Activated CD4-positive, alpha-beta memory T cell treated with anti-CD3 and anti-CD28 coated beads for 36 hours (primary cell): ENCODE measurements at regions not wholly inside any gene's neighbourhood (a gene's known extent, or its start where the extent isn't known, plus 50 kb on each side); places are given as distances from the start of the nearest gene placed in this dataset.

Experiments used
- CTCF ChIA-PET: fragments of 350-600 bp; sonication (Branson Sonifier 250); formaldehyde crosslinking; loops from one replicate; lab custom pipeline; 2021; ENCODE audit warnings: antibody characterized with exemption, inconsistent platforms; lab: Charles Lee
- POLR2A ChIA-PET: fragments of 350-600 bp; sonication (Branson Sonifier 250); formaldehyde crosslinking; loops from one replicate; lab custom pipeline; 2021; ENCODE audit warnings: antibody characterized with exemption; lab: Charles Lee
- DNase-seq: peaks from one replicate; pipeline ENCODE4 v3.0.0-alpha.2; 2020
- H3K27ac Mint-ChIP-seq: one replicate; pipeline ENCODE4 v1.8.0; 2021; ENCODE audit warnings: mixed read lengths
- H3K27me3 Mint-ChIP-seq: one replicate; pipeline ENCODE4 v1.8.0; 2021; ENCODE audit warnings: mixed read lengths
- H3K36me3 Mint-ChIP-seq: one replicate; pipeline ENCODE4 v1.8.0; 2021; ENCODE audit warnings: mixed read lengths
- H3K4me1 Mint-ChIP-seq: one replicate; pipeline ENCODE4 v1.8.0; 2021; ENCODE audit warnings: low read depth, mixed read lengths
- H3K4me3 Mint-ChIP-seq: one replicate; pipeline ENCODE4 v1.8.0; 2021; ENCODE audit warnings: mild to moderate bottlenecking, mixed read lengths
- H3K9me3 Mint-ChIP-seq: one replicate; pipeline ENCODE4 v1.8.0; 2021; ENCODE audit warnings: mixed read lengths
- intact Hi-C: fragments of 100-400 bp; cut with micrococcal nuclease; formaldehyde crosslinking; loops from one replicate; pipeline ENCODE4 v1.15.1; 2023

DNA sequence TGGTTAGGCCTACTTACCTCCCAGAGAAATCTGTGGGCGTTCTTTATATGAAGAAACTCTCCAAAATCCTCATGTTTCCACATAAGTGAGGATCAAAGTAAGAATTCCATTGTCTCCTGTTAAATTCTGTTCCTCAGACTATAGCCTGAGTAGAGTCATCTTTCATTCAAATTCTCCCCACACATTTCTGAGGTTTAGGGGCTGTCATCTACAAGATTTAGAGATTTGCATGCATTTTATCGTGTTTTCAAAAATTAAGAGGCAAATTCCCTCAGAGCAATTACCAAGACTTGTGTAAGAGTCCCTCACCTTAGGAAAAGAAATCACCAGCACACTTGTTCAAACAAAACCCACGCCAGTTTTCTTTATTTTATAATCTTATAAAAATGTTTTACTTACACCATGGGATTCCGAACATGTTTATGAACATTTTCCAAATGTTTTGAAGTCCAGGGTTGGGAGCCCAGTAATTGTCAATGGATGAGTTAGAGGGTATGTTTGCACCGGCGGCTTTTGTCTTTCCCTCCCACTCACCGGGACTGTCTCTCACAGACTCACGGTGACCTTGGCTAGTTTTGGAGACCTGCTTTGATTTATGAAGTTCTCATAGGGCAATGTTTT, 367.6 kb downstream of the ENC1 start:
- H3K27ac Mint-ChIP-seq: no peak overlapping the region
- CTCF ChIA-PET: no interaction called here
- H3K9me3 Mint-ChIP-seq: no peaks in the 10 kb centered on the region
- intact Hi-C loops: no loop called here
- DNase-seq: no peak
- H3K4me1 Mint-ChIP-seq: no peaks in the 10 kb centered on the region
- POLR2A ChIA-PET: no interaction called here
- peaks cover 5% of the 10 kb centered on the region for H3K27me3 Mint-ChIP-seq
- no peak overlapping the region for H3K4me3 Mint-ChIP-seq
- H3K36me3 Mint-ChIP-seq: no peaks in the 10 kb centered on the region

DNA sequence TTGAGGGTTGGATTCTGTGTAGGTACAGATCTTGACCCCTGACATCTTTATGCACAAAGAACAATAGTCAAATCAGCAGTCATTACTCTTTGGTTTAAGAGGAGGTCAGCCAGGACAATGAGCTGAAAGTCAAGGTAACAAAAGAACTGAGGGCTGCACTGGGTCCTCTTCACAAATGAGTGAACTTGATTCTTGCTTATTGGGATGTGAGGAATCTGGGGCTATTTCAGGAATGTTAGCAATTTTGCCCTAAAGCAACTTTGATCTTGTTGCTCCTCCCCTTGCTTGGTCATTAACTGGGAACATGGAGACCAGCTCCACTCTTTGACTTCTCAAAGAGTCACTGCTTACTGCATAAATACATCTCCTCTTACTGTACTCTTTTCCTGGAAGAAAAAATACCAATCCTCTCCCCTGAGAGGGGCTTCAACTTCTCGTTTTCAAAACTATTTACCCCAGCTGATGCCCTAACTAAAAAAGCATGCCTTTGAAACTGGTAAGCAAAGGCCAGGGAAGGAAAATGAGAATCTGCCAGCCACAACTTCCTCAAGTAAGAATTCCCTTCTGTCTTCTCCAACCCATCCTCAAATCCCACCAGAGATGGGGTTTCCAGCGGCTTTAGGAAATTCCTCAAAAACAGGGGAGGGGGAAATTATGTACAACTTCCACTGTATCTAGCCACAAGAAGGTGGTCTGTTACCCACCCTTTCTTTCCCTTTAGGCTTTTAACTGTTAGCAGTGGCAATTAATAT, 368.3 kb downstream of the ENC1 start:
- Mint-ChIP-seq H3K4me3 (no peak overlapping the region), H3K27ac (no peak overlapping the region), H3K4me1 (no peaks in the 10 kb centered on the region), H3K36me3 (no peaks in the 10 kb centered on the region), H3K9me3 (no peaks in the 10 kb centered on the region), H3K27me3 (peaks cover 5% of the 10 kb centered on the region)
- DNase-seq: no peak
- CTCF ChIA-PET: no interaction called here
- POLR2A ChIA-PET: no interaction called here
- intact Hi-C loops: no loop called here

DNA sequence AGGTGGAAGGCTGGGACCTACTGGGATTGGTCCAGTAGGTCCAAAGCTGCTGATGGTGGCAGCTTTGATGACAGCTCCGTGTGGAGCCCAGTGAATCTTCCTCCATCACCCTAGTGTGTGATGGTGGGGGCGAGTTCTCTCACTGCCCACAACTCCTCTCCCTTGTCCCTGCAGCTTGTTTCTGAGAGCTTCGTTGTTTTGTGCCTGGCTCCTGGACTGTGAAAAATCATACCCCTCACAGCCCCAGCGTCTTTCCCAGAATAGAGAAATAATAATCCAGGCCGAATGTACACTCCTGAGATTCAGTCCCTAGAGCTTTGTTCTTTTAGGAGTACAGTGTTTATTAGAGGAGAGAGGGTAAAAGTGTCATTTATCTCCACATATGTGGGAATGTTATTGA, 372.2 kb downstream of the ENC1 start:
- no peak overlapping the region for H3K4me3 Mint-ChIP-seq
- H3K4me1 Mint-ChIP-seq: no peaks in the 10 kb centered on the region
- ChIA-PET POLR2A (no interaction called here), CTCF (no interaction called here)
- DNase-seq: no peak
- H3K9me3 Mint-ChIP-seq: no peaks in the 10 kb centered on the region
- H3K27me3 Mint-ChIP-seq: no peaks in the 10 kb centered on the region
- H3K36me3 Mint-ChIP-seq: no peaks in the 10 kb centered on the region
- intact Hi-C loops: no loop called here
- H3K27ac Mint-ChIP-seq: no peak overlapping the region

DNA sequence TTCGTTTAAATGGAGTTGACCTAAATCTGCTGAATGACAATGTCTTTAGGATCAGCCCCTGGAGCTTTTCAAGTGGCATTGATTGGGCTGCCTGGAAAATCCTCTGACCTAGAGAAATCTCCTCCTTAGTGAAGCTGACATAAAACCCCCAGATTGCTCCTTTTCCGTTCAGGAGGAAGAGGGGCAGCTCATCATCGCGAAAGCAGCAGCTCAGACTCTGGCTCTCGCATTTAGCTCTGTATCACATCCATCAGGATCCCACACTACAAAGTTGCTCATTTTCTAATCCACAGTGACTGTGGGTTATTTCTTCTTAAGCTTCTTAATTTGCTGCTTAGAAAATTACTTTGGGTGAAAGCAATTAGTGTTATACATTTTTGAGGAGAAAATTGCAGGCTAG, 373.7 kb downstream of the ENC1 start:
- DNase-seq: no peak
- H3K27me3 Mint-ChIP-seq: no peaks in the 10 kb centered on the region
- no peak overlapping the region for H3K27ac Mint-ChIP-seq
- H3K4me3 Mint-ChIP-seq: no peak overlapping the region
- no peaks in the 10 kb centered on the region for H3K9me3 Mint-ChIP-seq
- no peaks in the 10 kb centered on the region for H3K4me1 Mint-ChIP-seq
- ChIA-PET POLR2A (no interaction called here), CTCF (no interaction called here)
- no peaks in the 10 kb centered on the region for H3K36me3 Mint-ChIP-seq
- intact Hi-C loops: no loop called here

DNA sequence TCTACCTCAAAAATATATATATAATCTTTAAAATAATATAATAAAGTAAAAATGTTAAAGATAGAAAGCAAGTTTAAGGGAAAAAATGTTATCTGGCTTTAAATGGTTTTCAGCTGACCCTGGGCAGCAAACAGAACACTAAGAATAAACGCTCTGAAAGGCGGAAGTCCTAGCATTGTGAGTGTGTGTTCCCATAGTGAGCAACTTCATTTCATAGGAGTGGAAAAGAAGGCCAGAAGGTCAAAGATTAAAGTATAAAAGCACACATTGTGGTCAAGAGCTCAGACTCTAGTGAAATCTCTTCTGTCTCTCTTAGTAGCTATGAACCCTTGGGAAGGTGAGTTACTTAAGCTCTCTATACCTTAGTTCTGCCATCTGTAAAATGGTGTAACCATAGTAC, 374.4 kb downstream of the ENC1 start:
- DNase-seq: no peak
- H3K4me3 Mint-ChIP-seq: no peak overlapping the region
- intact Hi-C loops: no loop called here
- no peaks in the 10 kb centered on the region for H3K9me3 Mint-ChIP-seq
- H3K27me3 Mint-ChIP-seq: no peaks in the 10 kb centered on the region
- ChIA-PET POLR2A (no interaction called here), CTCF (no interaction called here)
- no peak overlapping the region for H3K27ac Mint-ChIP-seq
- no peaks in the 10 kb centered on the region for H3K4me1 Mint-ChIP-seq
- H3K36me3 Mint-ChIP-seq: no peaks in the 10 kb centered on the region

DNA sequence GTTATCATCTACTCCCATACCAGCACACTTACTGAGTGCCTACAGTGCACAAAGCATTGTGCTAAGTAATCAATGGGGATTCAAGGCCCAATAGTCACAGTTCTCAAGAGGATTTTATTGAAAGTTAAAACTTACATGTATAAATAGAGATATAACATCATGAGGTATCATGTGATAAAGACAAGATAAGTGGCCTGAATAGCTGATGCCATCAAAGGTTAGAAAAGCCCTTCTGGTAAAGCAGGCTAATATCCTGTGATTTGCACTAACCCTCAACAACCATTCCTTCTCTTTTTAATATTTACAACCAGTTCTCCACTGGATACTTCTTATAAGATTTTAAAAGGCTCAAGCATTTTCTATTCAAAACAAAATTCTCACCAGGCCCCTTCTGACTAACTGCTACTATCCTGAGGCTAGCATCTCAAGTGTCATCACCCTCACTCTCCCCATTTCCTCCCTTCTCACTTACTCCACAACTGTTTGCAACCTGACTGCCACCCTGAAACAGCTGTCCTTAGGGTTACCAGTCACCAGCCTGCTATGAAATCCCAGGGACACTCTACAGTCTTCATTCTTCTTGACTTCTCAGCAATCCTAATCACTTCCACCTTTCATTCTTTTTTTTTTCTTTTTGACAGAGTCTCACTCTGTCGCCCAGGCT, 377.9 kb downstream of the ENC1 start:
- H3K27ac Mint-ChIP-seq: no peak overlapping the region
- no peaks in the 10 kb centered on the region for H3K27me3 Mint-ChIP-seq
- H3K36me3 Mint-ChIP-seq: no peaks in the 10 kb centered on the region
- DNase-seq: no peak
- no peaks in the 10 kb centered on the region for H3K9me3 Mint-ChIP-seq
- intact Hi-C loops: no loop called here
- H3K4me3 Mint-ChIP-seq: no peak overlapping the region
- no peaks in the 10 kb centered on the region for H3K4me1 Mint-ChIP-seq
- CTCF ChIA-PET: no interaction called here
- POLR2A ChIA-PET: interaction anchor here (0.7 kb wide), 1 partner anchor 242 kb away, joined by 6 read pairs; no protein-coding TSS in a partner anchor

DNA sequence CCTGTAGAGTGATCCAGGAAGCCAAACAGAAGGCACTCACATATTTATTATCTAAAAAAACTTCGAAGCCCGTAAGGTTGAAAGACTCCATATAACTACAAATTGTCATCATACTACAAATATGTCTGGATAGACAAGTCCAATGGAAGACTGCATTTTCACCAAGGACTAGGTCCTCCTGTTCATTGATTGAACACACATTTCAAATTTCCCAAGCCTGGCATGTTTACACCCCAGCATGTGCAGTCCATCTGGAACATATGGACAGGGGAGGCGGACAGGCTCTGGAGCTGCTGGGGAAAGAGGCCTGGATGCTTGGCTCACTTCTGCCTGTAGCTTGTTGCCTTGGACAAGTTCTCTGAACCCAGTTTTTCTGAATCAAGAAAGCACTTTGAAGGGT, 378.7 kb downstream of the ENC1 start:
- intact Hi-C loops: no loop called here
- Mint-ChIP-seq H3K4me1 (no peaks in the 10 kb centered on the region), H3K36me3 (no peaks in the 10 kb centered on the region), H3K9me3 (no peaks in the 10 kb centered on the region), H3K27ac (no peak overlapping the region), H3K4me3 (no peak overlapping the region), H3K27me3 (peaks cover 4% of the 10 kb centered on the region)
- no peak for DNase-seq
- CTCF ChIA-PET: no interaction called here
- POLR2A ChIA-PET: no interaction called here

DNA sequence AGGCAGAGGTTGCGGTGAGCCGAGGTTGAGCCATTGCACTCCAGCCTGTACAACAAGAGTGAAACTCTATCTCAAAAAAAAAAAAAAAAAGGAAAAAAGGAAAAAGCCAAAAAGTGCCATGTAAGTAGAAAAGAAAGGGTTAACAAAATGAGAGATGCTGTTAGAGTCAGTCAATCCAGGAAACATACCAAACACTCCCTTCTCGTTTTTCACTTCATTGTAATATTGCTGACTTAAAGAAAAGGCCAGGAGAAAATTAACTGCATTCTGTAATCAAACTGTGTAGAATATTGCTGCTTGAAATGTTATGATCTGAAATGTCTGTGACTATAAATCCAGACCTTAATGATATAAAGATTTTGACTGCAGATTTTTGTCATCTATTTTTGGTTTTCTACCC, 379.1 kb downstream of the ENC1 start:
- CTCF ChIA-PET: no interaction called here
- H3K9me3 Mint-ChIP-seq: no peaks in the 10 kb centered on the region
- DNase-seq: no peak
- intact Hi-C loops: no loop called here
- H3K27me3 Mint-ChIP-seq: peaks cover 4% of the 10 kb centered on the region
- H3K4me1 Mint-ChIP-seq: no peaks in the 10 kb centered on the region
- H3K27ac Mint-ChIP-seq: no peak overlapping the region
- POLR2A ChIA-PET: no interaction called here
- no peak overlapping the region for H3K4me3 Mint-ChIP-seq
- no peaks in the 10 kb centered on the region for H3K36me3 Mint-ChIP-seq

DNA sequence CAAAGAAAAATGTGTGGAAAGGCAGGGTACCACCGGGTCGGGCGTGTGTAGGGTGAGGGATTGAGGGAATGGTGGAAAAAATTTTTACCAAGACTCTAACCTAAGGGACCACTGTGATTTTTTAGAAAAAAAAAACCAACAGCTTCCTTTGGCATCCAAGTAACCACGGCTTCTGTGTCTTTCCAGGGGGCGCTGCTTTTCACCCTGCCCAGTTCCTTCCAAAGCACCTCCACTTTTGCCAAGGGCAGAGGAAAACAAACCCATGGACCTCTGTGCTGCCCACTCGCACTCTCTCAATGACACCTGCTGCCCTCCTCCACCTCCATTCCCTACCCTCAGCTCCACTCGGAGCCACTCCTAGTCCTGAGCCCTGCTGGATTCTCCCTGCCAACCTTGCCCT, 381.0 kb downstream of the ENC1 start:
- Mint-ChIP-seq H3K27ac (no peak overlapping the region), H3K36me3 (no peaks in the 10 kb centered on the region), H3K4me1 (no peaks in the 10 kb centered on the region), H3K9me3 (no peaks in the 10 kb centered on the region), H3K4me3 (no peak overlapping the region), H3K27me3 (peaks cover 6% of the 10 kb centered on the region)
- ChIA-PET CTCF (no interaction called here), POLR2A (no interaction called here)
- no peak for DNase-seq
- intact Hi-C loops: no loop called here

DNA sequence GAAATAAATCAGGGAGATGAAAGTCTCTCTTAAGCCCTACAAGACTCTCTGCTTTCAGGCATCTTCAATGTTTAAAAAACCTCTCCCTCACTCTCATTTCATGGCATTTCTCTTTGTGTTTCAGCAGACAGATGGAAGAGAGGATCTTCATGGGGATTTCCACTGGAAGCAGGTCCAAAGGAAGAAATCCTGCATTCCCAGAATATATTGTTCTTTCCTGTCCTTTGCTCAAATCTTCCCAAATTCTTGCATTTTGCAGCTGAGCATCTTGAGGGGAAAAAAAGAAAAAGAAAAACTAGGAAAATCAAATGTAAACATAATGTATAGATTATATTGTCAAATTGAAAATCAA, 382.2 kb downstream of the ENC1 start:
- intact Hi-C loops: no loop called here
- Mint-ChIP-seq H3K9me3 (no peaks in the 10 kb centered on the region), H3K4me1 (no peaks in the 10 kb centered on the region), H3K27me3 (peaks cover 12% of the 10 kb centered on the region), H3K36me3 (no peaks in the 10 kb centered on the region), H3K4me3 (no peak overlapping the region), H3K27ac (no peak overlapping the region)
- no peak for DNase-seq
- POLR2A ChIA-PET: no interaction called here
- CTCF ChIA-PET: no interaction called here

DNA sequence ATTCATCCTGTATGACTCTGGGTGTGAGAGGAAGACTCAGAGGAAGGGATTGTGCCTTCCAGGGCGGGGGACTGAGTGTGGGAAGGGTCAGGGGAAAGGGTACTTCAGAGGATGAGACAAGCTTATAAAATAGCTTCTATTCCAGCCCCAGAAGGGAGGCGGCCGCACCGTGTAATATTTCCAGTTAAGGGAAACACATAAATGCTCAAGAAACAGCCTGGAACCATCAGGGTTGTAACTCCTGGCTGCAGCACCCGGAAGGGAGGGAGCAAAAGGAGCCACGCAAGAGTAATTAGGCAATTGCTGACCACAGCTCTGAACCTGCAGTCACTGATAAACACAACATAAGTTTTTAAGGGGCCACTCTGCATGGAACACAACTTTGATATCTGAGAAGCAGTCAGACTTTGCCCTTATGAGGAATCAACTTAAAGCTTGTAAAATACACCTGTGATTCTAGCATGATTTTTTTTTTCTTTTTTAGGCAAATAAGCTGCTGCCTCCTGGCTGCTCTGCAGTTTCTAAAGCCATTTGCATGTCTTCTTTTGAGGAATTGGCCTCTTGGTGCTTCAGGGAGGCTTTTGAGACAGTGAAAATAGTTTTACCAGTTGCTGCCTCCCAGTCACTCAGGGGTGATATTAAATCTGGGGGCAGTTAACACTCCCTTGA, 382.7 kb downstream of the ENC1 start:
- Mint-ChIP-seq H3K4me3 (no peak overlapping the region), H3K9me3 (no peaks in the 10 kb centered on the region), H3K4me1 (no peaks in the 10 kb centered on the region), H3K27ac (no peak overlapping the region), H3K36me3 (no peaks in the 10 kb centered on the region), H3K27me3 (peaks cover 16% of the 10 kb centered on the region)
- POLR2A ChIA-PET: no interaction called here
- intact Hi-C loops: no loop called here
- CTCF ChIA-PET: no interaction called here
- DNase-seq: no peak

DNA sequence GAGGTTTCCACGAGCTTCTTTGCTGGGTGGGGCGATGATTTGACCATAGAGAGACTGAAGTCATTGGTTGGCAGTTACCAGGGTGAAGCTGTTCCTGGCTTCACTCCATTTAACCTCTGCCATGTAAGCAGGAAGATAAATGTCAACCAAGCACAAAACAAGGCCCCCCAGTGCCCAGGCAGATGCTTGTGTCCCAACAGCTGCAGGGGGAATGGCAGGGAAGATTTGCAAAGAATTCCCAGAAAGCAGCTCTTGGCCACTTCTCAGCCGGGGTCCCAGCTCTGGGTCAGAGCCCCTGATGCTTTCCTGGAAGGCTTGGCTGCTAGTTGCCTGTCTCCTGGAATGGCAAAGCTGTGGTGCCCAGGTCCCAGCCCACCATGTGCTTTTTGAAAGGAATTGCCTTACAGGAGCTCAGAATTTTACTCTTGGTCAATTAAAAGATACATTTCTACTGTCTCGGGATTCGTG, 383.4 kb downstream of the ENC1 start:
- ChIA-PET POLR2A (no interaction called here), CTCF (no interaction called here)
- Mint-ChIP-seq H3K9me3 (no peaks in the 10 kb centered on the region), H3K27ac (no peak overlapping the region), H3K27me3 (peaks cover 19% of the 10 kb centered on the region), H3K4me1 (no peaks in the 10 kb centered on the region), H3K4me3 (no peak overlapping the region), H3K36me3 (no peaks in the 10 kb centered on the region)
- intact Hi-C loops: no loop called here
- no peak for DNase-seq
